Activated naive CD8-positive, alpha-beta T cell treated with anti-CD3 and anti-CD28 coated beads, Interleukin-2, amount 50 U/mL, for 24 hours (primary cell): ENCODE measurements at regions not wholly inside any gene's neighbourhood (a gene's known extent, or its start where the extent isn't known, plus 50 kb on each side); places are given as distances from the start of the nearest gene placed in this dataset.

Experiments
- ATAC-seq: fragments of 150-1000 bp; cut with Tn5 transposase; one replicate; pipeline ENCODE4 v1.10.0; 2021
- DNase-seq: peaks from one replicate; pipeline ENCODE4 v3.0.0; 2021
- H3K27ac Mint-ChIP-seq: one replicate; pipeline ENCODE4 v1.8.0; 2021; ENCODE audit warnings: mild to moderate bottlenecking, mixed read lengths
- H3K27me3 Mint-ChIP-seq: one replicate; pipeline ENCODE4 v1.8.0; 2021; ENCODE audit warnings: mixed read lengths
- H3K36me3 Mint-ChIP-seq: one replicate; pipeline ENCODE4 v1.8.0; 2021; ENCODE audit warnings: low read depth, mixed read lengths
- H3K4me1 Mint-ChIP-seq: one replicate; pipeline ENCODE4 v1.8.0; 2021; ENCODE audit warnings: mixed read lengths
- H3K4me3 Mint-ChIP-seq: one replicate; pipeline ENCODE4 v1.8.0; 2021; ENCODE audit warnings: mild to moderate bottlenecking, moderate library complexity, mixed read lengths
- H3K9me3 Mint-ChIP-seq: one replicate; pipeline ENCODE4 v1.8.0; 2021; ENCODE audit warnings: mixed read lengths

- H3K27me3 Mint-ChIP-seq: no peaks in the 10 kb centered on the region
Observed at GRCh38 chr1:238324211-238324864, 433.6 kb upstream of the ZP4 start.

GRCh38 chr1:238323490-238323889 lies 432.8 kb upstream of the ZP4 start:
- no peaks in the 10 kb centered on the region for H3K36me3 Mint-ChIP-seq
- no peak for DNase-seq
- H3K4me3 Mint-ChIP-seq: no peak overlapping the region
- peaks cover 4% of the 10 kb centered on the region for H3K9me3 Mint-ChIP-seq
- no peaks in the 10 kb centered on the region for H3K27me3 Mint-ChIP-seq
- no peak overlapping the region for H3K27ac Mint-ChIP-seq
- H3K4me1 Mint-ChIP-seq: no peaks in the 10 kb centered on the region
- ATAC-seq: no peak

More at GRCh38 chr1:238324211-238324864, 433.6 kb upstream of the ZP4 start:
- Mint-ChIP-seq H3K36me3 (no peaks in the 10 kb centered on the region), H3K9me3 (peaks cover 4% of the 10 kb centered on the region), H3K4me3 (no peak overlapping the region), H3K4me1 (no peaks in the 10 kb centered on the region), H3K27ac (no peak overlapping the region)
- ATAC-seq: no peak
- DNase-seq: no peak

- H3K9me3 Mint-ChIP-seq: peaks cover 5% of the 10 kb centered on the region
- H3K4me1 Mint-ChIP-seq: no peaks in the 10 kb centered on the region
- ATAC-seq (no peak), DNase-seq (no peak)
- H3K27ac Mint-ChIP-seq: no peak overlapping the region
- H3K27me3 Mint-ChIP-seq: no peaks in the 10 kb centered on the region
- no peak overlapping the region for H3K4me3 Mint-ChIP-seq
- no peaks in the 10 kb centered on the region for H3K36me3 Mint-ChIP-seq
Observed at GRCh38 chr1:238319957-238320356, 429.2 kb upstream of the ZP4 start.

- H3K27me3 Mint-ChIP-seq: no peaks in the 10 kb centered on the region
- no peak for DNase-seq
Observed at GRCh38 chr1:238318294-238319110, 427.8 kb upstream of the ZP4 start.

GRCh38 chr1:238312969-238313368 lies 422.2 kb upstream of the ZP4 start:
- Mint-ChIP-seq H3K4me1 (no peaks in the 10 kb centered on the region), H3K9me3 (peaks cover 14% of the 10 kb centered on the region), H3K27ac (no peak overlapping the region), H3K36me3 (no peaks in the 10 kb centered on the region), H3K27me3 (no peaks in the 10 kb centered on the region), H3K4me3 (no peak overlapping the region)
- no peak for ATAC-seq
- no peak for DNase-seq

More at GRCh38 chr1:238318294-238319110, 427.8 kb upstream of the ZP4 start:
- Mint-ChIP-seq H3K9me3 (peaks cover 5% of the 10 kb centered on the region), H3K4me1 (no peaks in the 10 kb centered on the region), H3K36me3 (no peaks in the 10 kb centered on the region), H3K4me3 (no peak overlapping the region), H3K27ac (no peak overlapping the region)
- no peak for ATAC-seq

- H3K27me3 Mint-ChIP-seq: no peaks in the 10 kb centered on the region
- no peak overlapping the region for H3K4me3 Mint-ChIP-seq
- H3K9me3 Mint-ChIP-seq: peaks cover 16% of the 10 kb centered on the region
- no peaks in the 10 kb centered on the region for H3K4me1 Mint-ChIP-seq
- H3K36me3 Mint-ChIP-seq: no peaks in the 10 kb centered on the region
- H3K27ac Mint-ChIP-seq: no peak overlapping the region
- ATAC-seq (no peak), DNase-seq (no peak)
Observed at GRCh38 chr1:238306411-238306810, 415.7 kb upstream of the ZP4 start.

- H3K4me3 Mint-ChIP-seq: no peak overlapping the region
- no peaks in the 10 kb centered on the region for H3K4me1 Mint-ChIP-seq
- H3K9me3 Mint-ChIP-seq: peaks cover 7% of the 10 kb centered on the region
- no peak overlapping the region for H3K27ac Mint-ChIP-seq
- no peaks in the 10 kb centered on the region for H3K36me3 Mint-ChIP-seq
- no peaks in the 10 kb centered on the region for H3K27me3 Mint-ChIP-seq
- DNase-seq: no peak
- no peak for ATAC-seq
Observed at GRCh38 chr1:238302646-238303045, 411.9 kb upstream of the ZP4 start.

- Mint-ChIP-seq H3K4me1 (no peaks in the 10 kb centered on the region), H3K36me3 (no peaks in the 10 kb centered on the region), H3K27ac (no peak overlapping the region), H3K9me3 (peaks cover 5% of the 10 kb centered on the region), H3K4me3 (no peak overlapping the region), H3K27me3 (no peaks in the 10 kb centered on the region)
- DNase-seq: no peak
- ATAC-seq: no peak
Observed at GRCh38 chr1:238296371-238296770, 405.6 kb upstream of the ZP4 start.

GRCh38 chr1:238293075-238293474 lies 402.4 kb upstream of the ZP4 start:
- DNase-seq: no peak
- Mint-ChIP-seq H3K9me3 (peaks cover 8% of the 10 kb centered on the region), H3K27ac (no peak overlapping the region), H3K27me3 (no peaks in the 10 kb centered on the region), H3K36me3 (no peaks in the 10 kb centered on the region), H3K4me3 (no peak overlapping the region), H3K4me1 (no peaks in the 10 kb centered on the region)
- no peak for ATAC-seq

- Mint-ChIP-seq H3K27me3 (no peaks in the 10 kb centered on the region), H3K9me3 (peaks cover 14% of the 10 kb centered on the region), H3K36me3 (no peaks in the 10 kb centered on the region), H3K4me3 (no peak overlapping the region), H3K27ac (no peak overlapping the region), H3K4me1 (no peaks in the 10 kb centered on the region)
- DNase-seq: no peak
- no peak for ATAC-seq
Observed at GRCh38 chr1:238281418-238281817, 390.7 kb upstream of the ZP4 start.

GRCh38 chr1:238279694-238280380 lies 389.1 kb upstream of the ZP4 start:
- H3K4me1 Mint-ChIP-seq: no peaks in the 10 kb centered on the region

GRCh38 chr1:238272145-238272544 lies 381.4 kb upstream of the ZP4 start:
- Mint-ChIP-seq H3K27me3 (no peaks in the 10 kb centered on the region), H3K36me3 (no peaks in the 10 kb centered on the region), H3K27ac (no peak overlapping the region), H3K4me1 (no peaks in the 10 kb centered on the region), H3K4me3 (no peak overlapping the region), H3K9me3 (peaks cover 19% of the 10 kb centered on the region)
- DNase-seq (no peak), ATAC-seq (no peak)

More at GRCh38 chr1:238279694-238280380, 389.1 kb upstream of the ZP4 start:
- Mint-ChIP-seq H3K9me3 (peaks cover 24% of the 10 kb centered on the region), H3K27me3 (no peaks in the 10 kb centered on the region), H3K36me3 (no peaks in the 10 kb centered on the region), H3K27ac (no peak overlapping the region), H3K4me3 (no peak overlapping the region)
- no peak for DNase-seq
- no peak for ATAC-seq

GRCh38 chr1:238265866-238266265 lies 375.1 kb upstream of the ZP4 start:
- Mint-ChIP-seq H3K36me3 (no peaks in the 10 kb centered on the region), H3K27ac (no peak overlapping the region), H3K4me3 (no peak overlapping the region), H3K9me3 (peaks cover 5% of the 10 kb centered on the region), H3K4me1 (no peaks in the 10 kb centered on the region), H3K27me3 (no peaks in the 10 kb centered on the region)
- no peak for ATAC-seq
- DNase-seq: no peak

- DNase-seq: no peak
- H3K4me3 Mint-ChIP-seq: no peak overlapping the region
- H3K27ac Mint-ChIP-seq: no peak overlapping the region
- H3K4me1 Mint-ChIP-seq: no peaks in the 10 kb centered on the region
- no peaks in the 10 kb centered on the region for H3K27me3 Mint-ChIP-seq
- H3K36me3 Mint-ChIP-seq: no peaks in the 10 kb centered on the region
- peaks cover 5% of the 10 kb centered on the region for H3K9me3 Mint-ChIP-seq
- ATAC-seq: no peak
Observed at GRCh38 chr1:238264951-238265350, 374.2 kb upstream of the ZP4 start.

- ATAC-seq: no peak
- Mint-ChIP-seq H3K9me3 (no peaks in the 10 kb centered on the region), H3K36me3 (no peaks in the 10 kb centered on the region), H3K4me1 (no peaks in the 10 kb centered on the region), H3K4me3 (no peak overlapping the region), H3K27ac (no peak overlapping the region), H3K27me3 (no peaks in the 10 kb centered on the region)
- no peak for DNase-seq
Observed at GRCh38 chr1:238258510-238258909, 367.8 kb upstream of the ZP4 start.
